Heart left ventricle (tissue), 16 donors: ENCODE measurements at regions not wholly inside any gene's neighbourhood (a gene's known extent, or its start where the extent isn't known, plus 50 kb on each side); places are given as distances from the start of the nearest gene placed in this dataset.

Experiments
- ATAC-seq, 4 donors: fragments of 200-7000 bp; cut with Tn5 transposase; one replicate each; pipeline ENCODE4 v1.9.1; 2020 to 2022; ENCODE audit warnings: moderate library complexity in 4 of 4, mild to moderate bottlenecking in 3 of 4, moderate number of reproducible peaks in 1 of 4
- DNase-seq, 5 donors: peaks; one replicate each; pipeline ENCODE4 v3.0.0-alpha.2; 2020
- H3K27ac ChIP-seq, 12 donors: fragments of 200-600 bp; sonication (generic) in 4 of 12; one replicate each; pipeline versions ENCODE4 v1.5.0 to v1.8.0; 2016 to 2022; ENCODE audit warnings: mild to moderate bottlenecking in 2 of 12
- H3K27me3 ChIP-seq, 9 donors: fragments of 200-600 bp; sonication (generic) in 2 of 9; one replicate each; pipeline versions ENCODE4 v1.5.1 to v1.8.0; 2016 to 2022; ENCODE audit warnings: mild to moderate bottlenecking in 3 of 9
- H3K36me3 ChIP-seq, 9 donors: fragments of 200-600 bp; sonication (generic) in 2 of 9; one replicate each; pipeline versions ENCODE4 v1.5.0 to v1.8.0; 2018 to 2022; ENCODE audit warnings: mild to moderate bottlenecking in 2 of 9
- H3K4me1 ChIP-seq, 12 donors: fragments of 200-600 bp; sonication (generic) in 4 of 12; one replicate each; pipeline versions ENCODE4 v1.5.0 to v1.8.0; 2016 to 2022; ENCODE audit warnings: mild to moderate bottlenecking in 3 of 12
- H3K4me3 ChIP-seq, 12 donors: fragments of 200-600 bp; sonication (generic) in 4 of 12; one replicate each; pipeline versions ENCODE4 v1.5.0 to v1.8.0; 2017 to 2022; ENCODE audit warnings: mild to moderate bottlenecking in 9 of 12, moderate library complexity in 4 of 12
- H3K9me3 ChIP-seq, 12 donors: fragments of 200-600 bp; sonication (generic) in 4 of 12; one replicate each; pipeline versions ENCODE4 v1.5.0 to v1.8.0; 2016 to 2022; ENCODE audit warnings: mild to moderate bottlenecking in 1 of 12
- CTCF ChIP-seq, 12 donors: fragments of 200-600 bp; sonication (generic) in 4 of 12; IDR thresholded peaks; one replicate each; pipeline versions ENCODE4 v1.5.0 to v1.8.0; 2018 to 2022; ENCODE audit warnings: antibody characterized with exemption in 12 of 12, mild to moderate bottlenecking in 5 of 12
- POLR2A ChIP-seq, 2 donors: fragments of 450-650 bp; IDR thresholded peaks; one replicate each; pipeline ENCODE4 v1.6.1; 2017; ENCODE audit warnings: antibody characterized with exemption in 2 of 2, mild to moderate bottlenecking in 2 of 2, moderate library complexity in 2 of 2
- WGBS, 4 donors: extraction: QIAGEN DNeasy Blood & Tissue Kit in 2 of 4; methylation state at CpG; one replicate each; pipeline versions ENCODE4 v1.1.5 to v1.1.7; 2013 to 2018; 5-methylcytosine and 5-hydroxymethylcytosine counted together
- intact Hi-C, 10 donors: fragments of 100-400 bp; cut with DNase I; formaldehyde crosslinking; loops; one replicate each; pipeline versions ENCODE4 v1.11.1 to v1.14.2; 2022
- donor health status: ischemic (EF 13 %, LVEDD 7.1; RV severe dilation, severe dysfunction).
- donor health status: healthy with polysubstance abuse.
- donor health status: DM: no; HTN: yes; CAD: no.
- donor health status: DM: no; HTN: no; CAD: no.
- donor health status: ischemic (EF 25% LVEDD 6.9; RV normal size, moderate dysfunction).
- donor health status: ischemic (EF 25% LVEDD 5.7; RV mildly dilated, moderate dysfunction).
- donor health status: healthy.
- donor health status: DM: yes; HTN: yes; CAD: no.
- donor health status: ischemic (EF 35%, LVEDD 5.7; RV mildly dilated, moderate dysfunction).
- donor health status: nonischemic (EF 11% LVEDD 7.7; RV severe dilation, severe dysfunction).
- donor health status: DM: yes; HTN: yes; CAD: no.
- donor health status: PGD.
- donor health status: ischemic (EF 29% LVEDD 5.4; RV normal size, mild dysfunction).
- donor health status: nonischemic (EF 23%, LVEDD 6.1; RV moderate dilation, normal function).

DNA sequence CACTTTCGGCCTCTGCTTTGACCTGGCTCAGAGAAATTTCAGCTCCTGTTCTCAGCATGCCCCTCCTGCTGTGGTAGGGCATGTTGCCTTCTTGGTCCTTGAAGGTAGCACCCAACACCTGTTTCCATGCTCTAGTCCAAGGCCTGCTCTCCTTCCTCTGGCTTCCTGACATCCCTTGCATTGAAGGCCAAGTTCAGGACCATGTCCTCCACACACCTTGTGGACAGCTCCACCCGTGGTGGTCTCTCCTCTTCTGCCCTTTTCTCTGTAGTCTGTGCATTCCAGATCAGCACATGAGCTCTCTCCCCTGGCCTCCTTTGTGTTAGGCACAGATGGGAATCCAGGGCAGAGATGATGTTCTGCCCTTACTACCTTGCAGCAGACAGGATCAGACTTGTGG, 225.3 kb downstream of the ADAMTS15 start:
- TF ChIP-seq CTCF (IDR thresholded peaks at IDR 0.05) = no peak
- no peak for TF ChIP-seq POLR2A (IDR thresholded peaks at IDR 0.05)
- ATAC-seq (no peak), DNase-seq (no peak)
- Histone ChIP-seq H3K9me3 (peaks cover 0 to 11% (median 3%) of the 10 kb centered on the region in 12 donors), H3K27me3 (no peaks in the 10 kb centered on the region), H3K36me3 (no peaks in the 10 kb centered on the region), H3K4me3 (no peak overlapping the region), H3K4me1 (peaks cover 0 to 59% (median 38%) of the 10 kb centered on the region in 12 donors), H3K27ac (peak overlapping the region in 2 of 12 donors; percentile 30 to 86)
- intact Hi-C loops = loop anchor here in 3 of 10 donors (5.0 to 10.0 kb wide), 5 partner anchors 151 to 221 kb away; no protein-coding TSS in a partner anchor
- 37 to 74% (median 67%) methylated on average over 1 to 2 of the region's 2 CpGs for WGBS, 4 donors

DNA sequence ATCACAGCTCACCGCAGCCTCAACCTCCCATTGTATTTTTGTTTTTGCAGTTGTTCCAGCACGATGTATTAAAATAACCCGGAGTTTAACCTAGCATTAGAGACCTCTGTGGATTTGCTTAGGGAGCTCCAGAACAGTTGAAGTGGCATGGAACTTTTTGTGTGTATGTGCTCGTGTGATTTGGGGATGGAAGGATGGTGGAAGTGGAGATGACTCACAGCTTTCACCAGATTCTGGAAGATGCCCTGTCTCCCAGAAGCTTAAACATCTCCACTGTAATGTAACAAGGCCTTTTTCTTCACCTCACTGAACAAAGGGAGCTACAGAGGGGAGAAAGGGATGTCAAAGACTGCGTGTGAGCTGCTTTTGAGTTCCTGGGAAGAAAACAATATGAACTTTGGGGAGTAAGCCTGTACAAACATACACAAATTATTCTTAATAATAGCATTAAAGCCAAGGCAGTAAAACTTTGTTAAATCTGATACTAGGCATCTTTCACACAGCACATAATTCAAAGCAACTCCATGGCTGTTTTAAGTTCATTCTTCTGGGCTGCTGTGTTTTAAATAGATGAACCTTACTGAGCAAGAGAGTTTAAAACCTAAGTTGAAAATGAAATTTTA, 226.4 kb downstream of the ADAMTS15 start:
- no peak for DNase-seq
- intact Hi-C loops = loop anchor here in 5 of 10 donors (1.0 to 10.0 kb wide), 8 partner anchors 53 to 226 kb away; partner anchors contain the start of gene ADAMTS15 (in 1 of the 5)
- H3K4me1 ChIP-seq = peaks cover 0 to 59% (median 38%) of the 10 kb centered on the region in 12 donors
- no peak for TF ChIP-seq CTCF (IDR thresholded peaks at IDR 0.05)
- no peak for TF ChIP-seq POLR2A (IDR thresholded peaks at IDR 0.05)
- ATAC-seq = no peak
- 82 to 83% (median 82%) methylated on average over 5 of the region's 5 CpGs for WGBS, 4 donors
- no peaks in the 10 kb centered on the region for H3K27me3 ChIP-seq
- no peaks in the 10 kb centered on the region for H3K36me3 ChIP-seq
- H3K27ac ChIP-seq = peak overlapping the region; percentile 74 to 87 (median 79)
- H3K4me3 ChIP-seq = no peak overlapping the region
- peaks cover 0 to 22% (median 14%) of the 10 kb centered on the region in 12 donors for H3K9me3 ChIP-seq

DNA sequence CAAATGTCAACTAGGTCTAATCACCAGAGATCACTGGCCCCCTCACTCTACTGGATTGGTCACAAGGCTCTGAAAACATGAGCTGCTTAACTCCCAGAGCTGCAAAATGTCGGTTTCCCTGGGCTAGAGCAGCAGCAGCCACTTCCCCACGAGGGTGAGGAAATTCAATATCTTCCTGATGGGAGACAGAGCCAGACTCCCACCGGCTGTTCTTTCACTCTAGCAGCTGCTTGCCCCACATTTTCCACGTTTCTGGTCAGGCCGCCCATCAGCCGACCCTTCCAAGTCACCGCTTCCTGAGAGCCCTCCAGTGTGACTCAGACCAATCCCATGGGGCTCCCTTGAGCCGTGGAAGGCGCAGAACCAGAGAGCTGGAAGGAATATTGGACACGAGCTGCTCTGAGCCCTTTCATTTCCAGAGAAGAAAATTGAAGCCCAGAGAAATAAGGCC, 227.0 kb downstream of the ADAMTS15 start:
- whole genome bisulfite sequencing, 4 donors = 15 to 28% (median 26%) methylated on average over 10 of the region's 10 CpGs
- peak; percentile 36 to 88 (median 79) for ATAC-seq
- no peak overlapping the region for H3K4me3 ChIP-seq

More for the DNA sequence above, 227.0 kb downstream of the ADAMTS15 start:
- H3K9me3 ChIP-seq = peaks cover 0 to 28% (median 20%) of the 10 kb centered on the region in 12 donors
- TF ChIP-seq CTCF (IDR thresholded peaks at IDR 0.05) (no peak), POLR2A (IDR thresholded peaks at IDR 0.05) (no peak)
- peaks cover 0 to 59% (median 38%) of the 10 kb centered on the region in 12 donors for H3K4me1 ChIP-seq
- H3K27me3 ChIP-seq = no peaks in the 10 kb centered on the region
- H3K36me3 ChIP-seq = no peaks in the 10 kb centered on the region
- DNase-seq = peak; percentile 81 to 93 (median 88)
- peak overlapping the region; percentile 74 to 87 (median 79) for H3K27ac ChIP-seq
- intact Hi-C loops = loop anchor here in 4 of 10 donors (1.0 to 10.0 kb wide), 8 partner anchors 52 to 227 kb away; partner anchors contain the start of gene ADAMTS15 (in 1 of the 4)
